Ovary (tissue), 7 donors: ENCODE measurements at regions not wholly inside any gene's neighbourhood (a gene's known extent, or its start where the extent isn't known, plus 50 kb on each side); places are given as distances from the start of the nearest gene placed in this dataset.

Experiments
- DNase-seq, 5 donors: peaks; one replicate each; pipeline ENCODE4 v3.0.0-alpha.2; 2019 to 2020
- H3K27ac ChIP-seq, 2 donors: fragments of 200-600 bp; one replicate each; pipeline versions ENCODE4 v1.5.1 to v1.8.0; 2019 to 2022
- H3K27me3 ChIP-seq: fragments of 200-600 bp; one replicate; pipeline ENCODE4 v1.8.0; 2022
- H3K36me3 ChIP-seq: fragments of 200-600 bp; sonication (generic); one replicate; pipeline ENCODE4 v1.5.1; 2019
- H3K4me1 ChIP-seq: one replicate; pipeline ENCODE4 v1.8.1; 2013; ENCODE audit warnings: mild to moderate bottlenecking, moderate library complexity; ENCODE audit not compliant: insufficient read depth
- H3K4me3 ChIP-seq: fragments of 200-600 bp; sonication (generic); one replicate; pipeline ENCODE4 v1.5.1; 2017
- H3K9me3 ChIP-seq, 2 donors: fragments of 200-600 bp in 1 of 2; sonication (generic) in 1 of 2; one replicate each; pipeline versions ENCODE4 v1.5.1 to v1.8.1; 2013 to 2019; ENCODE audit warnings: mild to moderate bottlenecking in 1 of 2, moderate library complexity in 1 of 2
- EP300 ChIP-seq: sonication (generic); formaldehyde crosslinking; IDR thresholded peaks from one replicate; pipeline ENCODE4 v1.6.1; 2017; ENCODE audit warnings: antibody characterized with exemption
- POLR2A ChIP-seq: fragments of 450-650 bp; IDR thresholded peaks from one replicate; pipeline ENCODE4 v1.6.1; 2017; ENCODE audit warnings: antibody characterized with exemption, mild to moderate bottlenecking, moderate library complexity
- WGBS, 3 donors: extraction: QIAGEN DNeasy Blood & Tissue Kit in 1 of 3; methylation state at CpG; one replicate each; pipeline versions ENCODE4 v1.1.5 to v1.1.7; 2013 to 2017; 5-methylcytosine and 5-hydroxymethylcytosine counted together
- intact Hi-C, 4 donors: fragments of 100-400 bp; cut with DNase I; formaldehyde crosslinking; loops; one replicate each; pipeline versions ENCODE4 v1.11.0 to v1.15.1; 2022 to 2023
- TF ChIP-seq, protein P1 (sequence below), 3 donors: fragments of 450-650 bp in 2 of 3; fragments of 200-600 bp in 1 of 3; IDR thresholded peaks; one replicate each; pipeline versions ENCODE4 v1.5.1 to v1.8.0; 2016 to 2022; ENCODE audit warnings: antibody characterized with exemption in 3 of 3, mild to moderate bottlenecking in 1 of 3
- donor health status: DM: no; HTN: no; CAD: no; lungs with moderate emphysema.
- donor health status: DM: no; HTN: no; CAD: no.
- donor health status: Bipolar disorder and iron deficiency.
- donor health status: DM: no; HTN: no; CAD: no.
- donor health status: DM: yes; HTN: yes; CAD: no.

DNA sequence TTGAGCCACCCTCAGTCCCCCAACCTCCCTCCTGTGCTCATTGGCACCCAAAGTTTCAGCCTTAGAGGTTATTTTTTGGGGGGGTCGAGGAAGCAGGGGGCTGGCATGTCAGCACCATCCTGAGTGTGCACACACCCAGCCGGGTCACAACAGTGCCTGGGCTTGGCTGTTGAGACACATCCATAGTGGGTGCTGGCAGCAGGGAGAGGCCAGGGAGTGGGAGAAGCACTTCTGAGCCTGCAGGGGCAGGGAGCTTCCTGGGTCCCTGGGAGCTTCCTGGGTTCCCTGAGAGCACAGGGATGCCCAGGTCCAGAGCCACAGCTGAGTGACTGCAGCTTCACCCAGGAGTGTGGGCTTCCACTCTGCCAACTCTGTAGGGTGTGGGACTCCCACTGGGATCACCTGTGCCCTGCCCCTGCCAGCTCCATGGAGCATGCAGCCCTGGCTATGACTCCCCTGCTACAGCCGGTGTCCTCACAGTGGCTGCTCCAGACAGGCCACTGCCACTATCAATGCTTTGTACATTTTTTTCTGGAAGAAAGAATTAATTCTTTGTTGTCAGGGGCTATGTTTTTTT is 240.4 kb downstream of the PTGER3 start:
- no peak overlapping the region for H3K4me3 ChIP-seq
- intact Hi-C loops: no loop called here
- DNase-seq: no peak
- no peaks in the 10 kb centered on the region for H3K27me3 ChIP-seq
- H3K9me3 ChIP-seq: no peaks in the 10 kb centered on the region
- TF ChIP-seq POLR2A: no peak
- TF ChIP-seq EP300: no peak
- TF ChIP-seq, protein P1, sequence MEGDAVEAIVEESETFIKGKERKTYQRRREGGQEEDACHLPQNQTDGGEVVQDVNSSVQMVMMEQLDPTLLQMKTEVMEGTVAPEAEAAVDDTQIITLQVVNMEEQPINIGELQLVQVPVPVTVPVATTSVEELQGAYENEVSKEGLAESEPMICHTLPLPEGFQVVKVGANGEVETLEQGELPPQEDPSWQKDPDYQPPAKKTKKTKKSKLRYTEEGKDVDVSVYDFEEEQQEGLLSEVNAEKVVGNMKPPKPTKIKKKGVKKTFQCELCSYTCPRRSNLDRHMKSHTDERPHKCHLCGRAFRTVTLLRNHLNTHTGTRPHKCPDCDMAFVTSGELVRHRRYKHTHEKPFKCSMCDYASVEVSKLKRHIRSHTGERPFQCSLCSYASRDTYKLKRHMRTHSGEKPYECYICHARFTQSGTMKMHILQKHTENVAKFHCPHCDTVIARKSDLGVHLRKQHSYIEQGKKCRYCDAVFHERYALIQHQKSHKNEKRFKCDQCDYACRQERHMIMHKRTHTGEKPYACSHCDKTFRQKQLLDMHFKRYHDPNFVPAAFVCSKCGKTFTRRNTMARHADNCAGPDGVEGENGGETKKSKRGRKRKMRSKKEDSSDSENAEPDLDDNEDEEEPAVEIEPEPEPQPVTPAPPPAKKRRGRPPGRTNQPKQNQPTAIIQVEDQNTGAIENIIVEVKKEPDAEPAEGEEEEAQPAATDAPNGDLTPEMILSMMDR (IDR thresholded peaks at IDR 0.05): no peak
- no peaks in the 10 kb centered on the region for H3K36me3 ChIP-seq
- H3K4me1 ChIP-seq: no peaks in the 10 kb centered on the region
- no peak overlapping the region for H3K27ac ChIP-seq
- WGBS, 3 donors: 57 to 72% (median 69%) methylated on average over 3 of the region's 3 CpGs

DNA sequence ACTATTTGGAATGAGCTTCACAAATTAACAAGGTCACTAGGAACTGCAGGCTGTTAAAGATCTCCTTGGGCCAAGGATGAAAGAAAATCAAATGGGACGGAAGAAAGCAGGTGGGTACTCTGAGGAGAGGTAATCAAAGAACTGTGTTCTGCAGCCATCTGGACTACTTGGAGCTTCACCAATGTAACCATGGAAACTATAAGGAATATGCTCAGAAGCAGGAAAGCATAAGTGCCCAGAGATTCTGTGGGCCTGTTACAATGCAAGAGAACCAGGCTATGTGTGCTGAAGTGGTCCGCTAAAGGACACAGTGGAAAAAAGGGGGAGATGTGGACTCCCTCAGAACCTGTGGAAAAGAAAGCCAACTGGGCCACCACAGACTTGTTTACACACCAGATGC is 238.5 kb downstream of the PTGER3 start:
- Histone ChIP-seq H3K4me3 (no peak overlapping the region), H3K27ac (no peak overlapping the region), H3K27me3 (no peaks in the 10 kb centered on the region), H3K9me3 (no peaks in the 10 kb centered on the region), H3K36me3 (no peaks in the 10 kb centered on the region), H3K4me1 (no peaks in the 10 kb centered on the region)
- TF ChIP-seq, protein P1 (IDR thresholded peaks at IDR 0.05): no peak
- TF ChIP-seq EP300: no peak
- no peak for TF ChIP-seq POLR2A
- intact Hi-C loops: no loop called here
- WGBS, 3 donors: 62 to 75% (median 64%) methylated on average over 2 of the region's 2 CpGs
- DNase-seq: no peak

DNA sequence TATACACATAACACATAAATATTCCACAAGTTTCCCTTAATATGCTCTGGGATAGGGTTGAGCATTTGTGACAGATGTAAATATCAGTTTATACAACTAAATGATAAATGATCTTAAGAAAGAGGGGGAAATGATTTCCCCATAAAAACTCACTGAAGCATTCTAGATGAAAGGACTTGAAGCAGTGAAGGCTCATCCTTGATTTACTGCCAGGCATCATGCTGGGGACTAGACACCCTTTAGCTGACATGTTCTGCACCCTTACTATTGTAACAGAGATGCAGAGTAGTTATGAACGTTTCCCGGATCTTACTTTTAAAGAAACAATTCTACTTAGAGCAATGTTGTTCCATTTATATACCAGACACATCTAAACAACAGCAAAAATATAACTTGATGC is 235.8 kb downstream of the PTGER3 start:
- H3K9me3 ChIP-seq: no peaks in the 10 kb centered on the region
- intact Hi-C loops: no loop called here
- no peak for DNase-seq
- no peak overlapping the region for H3K27ac ChIP-seq
- H3K27me3 ChIP-seq: no peaks in the 10 kb centered on the region
- H3K4me1 ChIP-seq: no peaks in the 10 kb centered on the region
- no peak overlapping the region for H3K4me3 ChIP-seq
- 69 to 73% (median 69%) methylated on average over 2 of the region's 2 CpGs for WGBS, 3 donors
- H3K36me3 ChIP-seq: no peaks in the 10 kb centered on the region
- TF ChIP-seq POLR2A (no peak), EP300 (no peak)
- TF ChIP-seq, protein P1 (IDR thresholded peaks at IDR 0.05): no peak

DNA sequence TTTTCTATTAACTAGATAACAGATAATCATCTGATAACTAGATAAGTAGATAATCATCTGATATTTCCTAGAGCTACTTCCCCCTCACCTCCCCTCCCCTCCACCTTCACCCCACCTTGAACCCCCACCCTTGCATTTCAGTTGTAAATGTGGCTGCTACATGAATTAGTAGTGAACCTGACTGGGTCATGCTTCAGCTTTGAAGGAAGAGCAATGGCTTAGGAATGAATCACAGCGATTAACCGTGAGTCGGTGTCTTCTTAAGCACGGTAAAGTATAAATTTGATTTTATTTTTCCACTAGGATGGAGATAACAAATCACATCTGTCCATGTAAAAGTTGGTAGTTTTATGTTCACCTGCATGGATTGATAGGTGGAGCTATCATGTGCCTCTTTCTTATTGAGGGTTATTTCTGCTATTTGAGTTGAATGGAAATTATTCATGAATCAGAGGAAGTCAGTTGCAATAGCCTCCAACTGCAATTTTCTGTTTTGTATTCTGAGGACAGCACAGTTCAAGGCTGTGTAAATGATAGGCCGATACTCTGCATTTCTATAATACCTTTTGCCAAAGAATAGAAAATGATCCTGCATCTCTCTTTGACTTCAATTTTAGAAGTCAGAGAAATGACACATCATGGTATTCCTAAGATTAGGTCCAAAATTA is 235.0 kb downstream of the PTGER3 start:
- TF ChIP-seq EP300: no peak
- no peak for TF ChIP-seq POLR2A
- TF ChIP-seq, protein P1 (IDR thresholded peaks at IDR 0.05): no peak
- no peaks in the 10 kb centered on the region for H3K9me3 ChIP-seq
- 65 to 71% (median 69%) methylated on average over 5 of the region's 5 CpGs for WGBS, 3 donors
- intact Hi-C loops: no loop called here
- DNase-seq: no peak
- no peaks in the 10 kb centered on the region for H3K27me3 ChIP-seq
- no peaks in the 10 kb centered on the region for H3K36me3 ChIP-seq
- no peak overlapping the region for H3K27ac ChIP-seq
- H3K4me3 ChIP-seq: no peak overlapping the region
- no peaks in the 10 kb centered on the region for H3K4me1 ChIP-seq
